UCSD-AML1 (cell line): ENCODE measurements at regions not wholly inside any gene's neighbourhood (a gene's known extent, or its start where the extent isn't known, plus 50 kb on each side); places are given as distances from the start of the nearest gene placed in this dataset.

Source experiments
- DNase-seq: peaks from one replicate; lab custom pipeline; 2025; ENCODE audit not compliant: unreplicated experiment; lab: John Stamatoyannopoulos, UW

DNA sequence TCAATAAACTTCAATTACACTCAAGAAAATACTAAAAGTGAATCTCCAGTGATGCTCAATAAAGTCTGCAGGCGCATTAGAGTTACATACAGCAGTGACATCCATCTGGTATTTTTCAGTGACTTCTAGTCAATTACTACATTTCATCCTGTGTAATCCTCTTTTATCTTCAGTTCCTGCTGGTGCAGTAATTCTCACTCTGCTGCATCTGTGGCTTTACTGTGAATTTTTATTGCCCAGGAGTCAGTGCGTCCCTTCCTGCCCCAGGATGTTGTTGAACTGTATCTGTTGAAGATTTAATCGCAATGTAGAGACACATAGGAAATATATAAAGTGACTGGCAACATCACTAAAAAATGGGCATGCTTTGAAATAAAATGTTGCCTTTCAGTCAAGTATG is 196.3 kb upstream of the TMTC4 start:
- DNase-seq = no peak

- no peak for DNase-seq
These were observed 186.3 kb upstream of the TMTC4 start for GRCh38 chr13:100860866-100861265.

DNA sequence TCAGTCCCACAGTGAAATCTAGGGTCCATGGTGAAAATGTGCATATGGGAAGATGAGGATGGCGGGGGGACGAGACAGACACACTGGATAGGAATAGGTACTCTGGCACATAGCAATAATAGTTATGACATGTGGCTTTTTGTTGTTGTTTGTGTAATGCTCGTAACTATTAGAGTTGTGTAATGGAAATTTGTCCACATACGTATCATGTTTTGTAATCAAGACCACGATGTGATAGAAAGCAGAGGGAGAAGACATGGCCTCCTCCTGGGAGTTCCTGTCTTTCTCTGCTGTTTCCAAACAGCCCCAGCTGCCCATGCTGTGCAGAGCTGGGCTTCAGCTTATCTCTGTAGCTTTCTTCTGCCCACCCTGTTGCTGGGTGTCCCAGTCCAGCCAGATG is 185.3 kb upstream of the TMTC4 start:
- DNase-seq = no peak

DNA sequence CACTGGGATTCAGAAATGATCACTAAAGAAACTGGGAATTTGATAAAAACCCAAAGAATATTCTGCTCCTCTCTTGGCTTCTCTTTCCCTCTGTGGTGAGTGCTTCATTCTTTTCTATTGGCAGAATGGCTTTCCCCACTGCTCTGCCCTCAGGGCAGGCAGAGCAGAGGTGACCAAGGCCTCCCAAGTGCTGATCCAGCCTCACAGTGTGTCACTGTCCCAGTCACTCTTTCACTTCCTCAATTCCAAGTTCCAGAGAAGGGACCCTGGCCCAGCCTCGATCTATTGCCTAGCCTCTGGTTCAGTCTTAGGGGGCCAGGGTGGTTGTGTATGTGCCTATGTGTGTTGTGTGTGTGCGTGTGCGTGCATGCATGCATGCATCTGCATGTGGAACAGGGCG is 180.6 kb upstream of the TMTC4 start:
- no peak for DNase-seq

GRCh38 chr13:100854006-100854405 is 179.4 kb upstream of the TMTC4 start:
- no peak for DNase-seq

DNA sequence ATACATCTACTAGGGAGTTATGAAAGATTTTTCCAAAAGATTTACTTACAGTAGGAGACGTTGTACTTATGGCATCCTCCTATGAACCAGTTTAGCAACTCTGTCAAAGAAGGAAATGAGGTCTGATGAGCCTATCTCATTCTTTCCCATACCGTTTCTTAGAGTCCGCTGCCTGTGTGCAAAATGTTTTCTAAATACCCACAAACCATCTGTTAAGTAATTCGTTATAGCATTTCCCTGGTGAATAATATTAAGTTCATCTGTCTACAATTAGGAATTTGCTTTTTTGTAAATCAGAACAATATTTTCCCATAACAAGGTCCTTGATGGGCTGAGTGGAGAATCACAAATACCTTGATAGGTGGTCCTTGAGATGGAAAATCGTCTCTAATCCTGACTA is 178.8 kb upstream of the TMTC4 start:
- DNase-seq = no peak

- DNase-seq = no peak
These were observed 177.6 kb upstream of the TMTC4 start for GRCh38 chr13:100852146-100852545.

DNA sequence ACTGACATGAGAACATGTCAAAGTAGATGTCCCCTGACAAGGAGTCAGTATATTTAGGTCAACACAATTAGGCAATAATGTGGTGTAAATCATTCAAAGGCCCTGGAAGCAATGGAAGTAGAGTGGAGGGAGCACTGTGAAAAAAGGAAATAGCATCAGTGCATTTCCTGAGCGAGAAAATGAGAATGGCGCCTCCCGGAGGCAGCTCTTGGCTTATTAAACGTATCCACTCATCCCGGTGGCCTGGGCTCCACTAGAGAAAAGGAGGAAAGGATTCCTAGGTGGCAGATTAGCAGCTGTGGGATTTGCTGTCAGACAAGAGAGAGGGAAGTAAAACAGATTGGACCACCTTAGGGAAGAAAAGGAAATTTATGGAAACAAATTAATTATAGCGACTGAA is 173.7 kb upstream of the TMTC4 start:
- DNase-seq = no peak

DNA sequence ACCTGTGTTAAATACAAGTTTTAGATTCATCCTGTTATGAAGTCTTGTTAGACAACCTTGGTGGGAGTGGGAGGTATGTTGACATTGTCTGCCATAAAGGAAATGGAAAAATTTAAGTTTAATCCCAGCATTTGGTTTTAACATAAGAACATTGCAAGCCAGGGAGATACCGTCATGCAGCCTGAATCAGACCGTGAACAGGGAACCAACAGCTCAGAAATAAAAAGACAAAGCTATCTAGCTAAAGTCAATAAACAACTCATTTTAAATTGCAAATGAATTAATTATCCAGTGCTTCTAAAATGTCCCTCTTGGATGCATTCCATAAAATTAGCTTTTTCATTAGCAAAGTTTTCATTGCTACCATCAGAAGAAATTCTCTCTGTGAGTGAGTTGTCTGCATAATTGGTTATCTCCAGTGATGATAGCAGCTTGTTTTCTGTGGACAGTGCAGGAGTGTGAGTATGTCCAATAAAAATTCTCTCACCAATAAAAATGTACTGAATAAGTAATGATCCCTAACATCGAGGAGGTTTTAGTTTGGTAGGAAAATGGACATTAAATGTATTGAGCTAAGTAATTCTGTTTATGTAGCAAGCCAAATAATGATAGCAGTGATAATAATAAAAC is 170.6 kb upstream of the TMTC4 start:
- DNase-seq = no peak

- no peak for DNase-seq
These were observed 167.5 kb upstream of the TMTC4 start for GRCh38 chr13:100842136-100842535.

DNA sequence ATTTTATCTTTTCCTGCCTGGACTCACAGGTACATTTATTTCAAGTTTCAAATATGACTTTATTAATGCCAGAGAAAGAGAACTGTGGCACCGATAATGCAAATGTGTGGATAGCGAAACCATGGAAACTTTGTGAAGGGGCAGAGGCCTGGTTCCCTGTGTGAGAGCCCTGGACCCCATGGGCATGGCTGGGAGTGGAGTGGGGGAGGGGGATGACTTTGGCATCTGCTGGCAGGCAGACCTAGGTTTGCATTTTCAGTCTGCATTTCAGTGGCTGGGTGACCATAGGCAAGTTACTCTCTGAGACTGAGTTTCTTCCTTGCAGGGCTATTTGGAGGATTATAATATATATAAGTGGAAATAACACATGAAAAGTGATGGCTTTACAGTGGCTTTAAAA is 163.8 kb upstream of the TMTC4 start:
- no peak for DNase-seq

DNA sequence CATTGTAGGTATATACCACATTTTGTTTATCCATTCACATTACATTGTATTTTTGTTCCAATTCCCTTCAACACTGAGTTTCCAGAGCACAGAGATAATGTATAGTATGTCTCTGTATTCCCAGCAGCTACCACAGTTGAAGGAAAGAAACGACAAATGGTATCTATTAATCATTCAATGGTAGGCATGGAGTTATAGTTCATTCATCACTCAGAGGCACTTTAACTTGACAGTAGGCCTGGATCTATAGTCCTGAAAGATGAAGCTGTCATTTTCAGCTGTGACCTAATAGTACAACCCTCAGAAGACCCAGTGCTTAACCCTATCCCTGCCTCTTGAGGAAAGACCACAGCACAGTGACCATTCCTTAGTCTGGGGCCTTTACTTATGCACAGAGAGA is 163.0 kb upstream of the TMTC4 start:
- DNase-seq = no peak

- no peak for DNase-seq
These were observed 162.1 kb upstream of the TMTC4 start for GRCh38 chr13:100836711-100837110.

- DNase-seq = no peak
These were observed 161.1 kb upstream of the TMTC4 start for GRCh38 chr13:100835695-100836094.

GRCh38 chr13:100833427-100833826 is 158.8 kb upstream of the TMTC4 start:
- no peak for DNase-seq

- no peak for DNase-seq
These were observed 153.6 kb upstream of the TMTC4 start for GRCh38 chr13:100828226-100828625.

DNA sequence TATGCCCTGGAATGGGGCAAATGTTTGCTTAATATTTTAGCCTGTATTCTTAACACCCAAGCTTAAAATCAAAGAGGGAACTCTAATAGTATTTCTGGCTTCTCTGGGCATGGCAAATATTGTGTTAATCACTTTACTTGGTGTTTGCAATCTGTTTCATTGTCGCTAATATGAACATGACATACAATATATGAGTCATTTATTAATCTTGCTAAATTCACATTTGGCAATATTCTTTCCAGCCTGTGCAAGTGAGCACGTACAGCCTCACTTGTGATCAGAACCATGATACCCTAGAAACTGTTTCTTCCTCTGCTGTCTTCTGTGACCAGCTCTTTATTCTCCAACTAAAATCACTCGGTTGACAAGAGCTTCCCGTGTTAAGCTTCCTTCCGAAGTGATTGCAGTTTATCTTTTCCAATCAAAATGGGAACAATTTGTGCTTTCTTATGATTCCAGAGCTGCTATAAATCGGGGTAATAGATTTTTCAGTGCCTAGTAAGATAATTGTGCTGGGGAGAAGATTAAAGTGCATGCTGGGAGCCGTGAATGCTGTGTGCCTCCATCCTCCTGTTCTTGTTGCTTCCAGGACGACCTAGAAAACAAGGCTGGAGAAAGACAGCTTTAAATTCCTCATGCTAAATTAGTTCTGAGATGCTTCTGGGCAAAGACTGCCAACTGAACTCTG is 153.0 kb upstream of the TMTC4 start:
- no peak for DNase-seq

- no peak for DNase-seq
These were observed 151.8 kb upstream of the TMTC4 start for GRCh38 chr13:100826441-100826840.

DNA sequence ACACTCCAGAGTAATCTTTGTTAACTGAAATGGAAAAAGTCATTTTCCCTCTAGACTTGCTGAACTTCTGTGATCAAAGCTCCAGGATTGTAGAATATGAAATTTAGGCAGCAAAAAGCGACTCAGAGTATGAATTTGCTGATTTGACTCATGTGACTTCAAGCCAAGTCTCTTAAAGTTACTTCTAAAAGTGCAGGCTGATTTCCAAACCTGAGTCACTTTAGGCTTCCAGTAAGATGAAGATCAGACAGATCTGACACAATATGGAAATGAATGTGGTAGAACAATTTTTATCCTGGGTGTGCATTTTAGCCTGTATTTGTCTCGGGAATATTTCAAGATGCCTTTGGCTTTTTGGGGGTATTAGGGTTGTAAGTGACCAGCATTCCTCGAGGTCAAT is 151.0 kb upstream of the TMTC4 start:
- no peak for DNase-seq

DNA sequence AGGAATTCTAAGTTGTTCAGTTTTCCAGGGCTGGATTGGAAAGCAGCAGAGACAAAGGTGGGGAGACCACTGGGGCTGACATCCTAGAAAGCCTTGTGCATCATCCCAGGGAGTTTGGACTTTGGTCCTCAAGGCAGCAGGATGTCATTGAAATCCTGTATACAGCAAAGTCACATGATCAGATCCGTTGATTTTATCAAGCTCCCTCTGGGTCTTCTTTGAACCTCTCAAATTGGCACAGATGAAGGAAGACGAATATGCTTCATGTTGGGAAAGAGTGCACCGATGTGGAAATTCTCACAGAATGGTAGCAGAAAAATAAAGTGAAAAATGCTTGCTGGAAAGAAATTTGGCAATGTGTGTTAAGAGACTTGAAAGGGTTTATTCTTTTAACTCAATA is 149.8 kb upstream of the TMTC4 start:
- no peak for DNase-seq

DNA sequence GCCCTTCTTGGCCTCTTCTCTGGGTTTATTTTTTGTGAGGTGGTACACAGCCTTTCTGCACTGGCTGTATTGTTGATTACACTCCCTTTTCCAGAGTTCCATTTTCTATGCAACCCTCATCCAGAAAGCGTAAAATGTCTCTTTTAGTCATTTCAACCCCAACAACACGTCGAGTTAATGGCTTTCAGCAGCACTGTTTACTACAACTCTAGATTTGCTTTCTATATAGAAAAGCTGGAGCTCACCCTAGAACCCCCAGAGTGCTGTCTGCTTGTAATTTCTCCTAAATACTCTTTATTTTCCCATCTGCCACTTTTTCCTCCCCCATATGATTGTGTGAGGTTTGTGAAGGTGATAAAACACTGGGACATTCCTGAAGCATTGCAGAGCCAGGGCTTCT is 148.9 kb upstream of the TMTC4 start:
- no peak for DNase-seq

- DNase-seq = no peak
These were observed 148.4 kb upstream of the TMTC4 start for GRCh38 chr13:100822871-100823443.

DNA sequence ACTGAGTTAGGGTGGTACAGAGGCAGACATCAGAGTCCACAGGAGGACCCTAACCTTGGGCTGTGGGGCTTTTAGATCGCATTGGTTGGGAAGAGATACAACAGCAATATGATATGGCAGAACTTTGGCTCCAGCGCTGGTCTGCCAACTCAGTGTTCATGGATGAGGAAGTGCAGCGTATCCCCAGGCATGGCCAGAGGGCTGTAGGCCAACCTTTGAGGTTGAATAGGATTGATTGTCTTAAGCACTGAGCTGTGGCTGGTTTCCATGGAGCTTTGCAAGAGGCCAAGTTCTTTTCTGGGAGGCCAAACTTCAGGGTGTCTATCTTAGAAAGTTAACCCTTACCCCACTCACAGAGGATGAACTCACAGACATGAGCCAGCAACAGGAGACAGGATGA is 144.1 kb upstream of the TMTC4 start:
- no peak for DNase-seq
